H9 (cell line): ENCODE measurements at regions not wholly inside any gene's neighbourhood (a gene's known extent, or its start where the extent isn't known, plus 50 kb on each side); places are given as distances from the start of the nearest gene placed in this dataset.

Experiments
- DNase-seq: peaks from one replicate; pipeline ENCODE4 v3.0.0-alpha.2; 2017
- H2AFZ ChIP-seq: one replicate; pipeline ENCODE4 v1.6.1; 2013; ENCODE audit warnings: mild to moderate bottlenecking, low read length, control low read depth, moderate library complexity
- H2AK5ac ChIP-seq: 2 replicates; pipeline ENCODE4 v1.6.1; 2013; ENCODE audit warnings: low read length, control low read depth, mixed read lengths; ENCODE audit not compliant: insufficient read length
- H2BK120ac ChIP-seq: one replicate; pipeline ENCODE4 v1.6.1; 2013; ENCODE audit warnings: low read depth, mild to moderate bottlenecking, low read length, control low read depth, inconsistent platforms; ENCODE audit not compliant: poor library complexity, severe bottlenecking
- H2BK12ac ChIP-seq: 2 replicates; pipeline ENCODE4 v1.6.1; 2013; ENCODE audit warnings: low read length, control low read depth, mixed read lengths, low read depth; ENCODE audit not compliant: insufficient read length
- H2BK15ac ChIP-seq: 2 replicates; pipeline ENCODE4 v1.6.1; 2013; ENCODE audit warnings: low read depth, low read length, control low read depth
- H2BK20ac ChIP-seq: one replicate; pipeline ENCODE4 v1.6.1; 2013; ENCODE audit warnings: low read depth, mild to moderate bottlenecking, low read length, control low read depth, inconsistent platforms; ENCODE audit not compliant: poor library complexity, severe bottlenecking
- H2BK5ac ChIP-seq: 2 replicates; pipeline ENCODE4 v1.6.1; 2013; ENCODE audit warnings: low read length, control low read depth, mixed read lengths; ENCODE audit not compliant: insufficient read length
- H3K14ac ChIP-seq: 2 replicates; pipeline ENCODE4 v1.6.1; 2013; ENCODE audit warnings: low read length, control low read depth; ENCODE audit not compliant: insufficient read depth
- H3K18ac ChIP-seq: 2 replicates; pipeline ENCODE4 v1.6.1; 2013; ENCODE audit warnings: low read depth, mild to moderate bottlenecking, mixed read lengths, low read length, control low read depth; ENCODE audit not compliant: insufficient read length
- H3K23ac ChIP-seq: 2 replicates; pipeline ENCODE4 v1.6.1; 2013; ENCODE audit warnings: low read length, control low read depth, mixed read lengths, low read depth; ENCODE audit not compliant: insufficient read length
- H3K23me2 ChIP-seq: 2 replicates; pipeline ENCODE4 v1.6.1; 2013; ENCODE audit warnings: low read depth, mild to moderate bottlenecking, mixed read lengths, low read length, control low read depth; ENCODE audit not compliant: insufficient read length, poor library complexity, severe bottlenecking
- H3K27ac ChIP-seq: 2 replicates; pipeline ENCODE4 v1.5.1; 2013; ENCODE audit warnings: low read length, control low read depth, mixed read lengths, low read depth; ENCODE audit not compliant: insufficient read length
- H3K27me3 ChIP-seq: 2 replicates; pipeline ENCODE4 v1.6.1; 2013; ENCODE audit warnings: low read length, control low read depth, inconsistent platforms; ENCODE audit not compliant: insufficient read depth
- H3K4ac ChIP-seq: 2 replicates; pipeline ENCODE4 v1.6.1; 2013; ENCODE audit warnings: low read depth, mild to moderate bottlenecking, control low read depth, inconsistent platforms, low read length, moderate library complexity
- H3K4me1 ChIP-seq: 2 replicates; pipeline ENCODE4 v1.6.1; 2013; ENCODE audit warnings: low read length, control low read depth, inconsistent platforms; ENCODE audit not compliant: insufficient read depth
- H3K4me2 ChIP-seq: 2 replicates; pipeline ENCODE4 v1.6.1; 2013; ENCODE audit warnings: low read length, control low read depth, mixed read lengths; ENCODE audit not compliant: insufficient read length, insufficient read depth
- H3K56ac ChIP-seq: 2 replicates; pipeline ENCODE4 v1.6.1; 2013; ENCODE audit warnings: low read depth, mild to moderate bottlenecking, mixed read lengths, low read length, control low read depth; ENCODE audit not compliant: insufficient read length
- H3K79me1 ChIP-seq: 2 replicates; pipeline ENCODE4 v1.6.1; 2013; ENCODE audit warnings: low read depth, mild to moderate bottlenecking, moderate library complexity, low read length, control low read depth, inconsistent platforms; ENCODE audit not compliant: insufficient read depth, poor library complexity, severe bottlenecking
- H3K79me2 ChIP-seq: 2 replicates; pipeline ENCODE4 v1.6.1; 2013; ENCODE audit warnings: low read length, control low read depth, inconsistent platforms; ENCODE audit not compliant: insufficient read depth
- H3K9ac ChIP-seq: 2 replicates; pipeline ENCODE4 v1.6.1; 2013; ENCODE audit warnings: low read length, control low read depth, mixed read lengths; ENCODE audit not compliant: insufficient read length; ENCODE audit errors: extremely low read depth
- H3K9me3 ChIP-seq: one replicate; pipeline ENCODE4 v1.6.1; 2013; ENCODE audit warnings: low read depth, low read length, inconsistent platforms; ENCODE audit not compliant: control insufficient read depth
- H3T11ph ChIP-seq: one replicate; pipeline ENCODE4 v1.6.1; 2013; ENCODE audit warnings: mild to moderate bottlenecking, low read length, control low read depth, inconsistent platforms
- H4K20me1 ChIP-seq: one replicate; pipeline ENCODE4 v1.6.1; 2013; ENCODE audit not compliant: control insufficient read depth, insufficient read length, insufficient read depth
- H4K5ac ChIP-seq: 2 replicates; pipeline ENCODE4 v1.6.1; 2013; ENCODE audit warnings: low read depth, mild to moderate bottlenecking, mixed read lengths, low read length, control low read depth; ENCODE audit not compliant: insufficient read length
- H4K8ac ChIP-seq: replicated peaks from 2 replicates; pipeline ENCODE4 v1.6.1; 2013; ENCODE audit warnings: low read length, control low read depth, mixed read lengths, low read depth; ENCODE audit not compliant: insufficient read length
- H4K91ac ChIP-seq: 2 replicates; pipeline ENCODE4 v1.6.1; 2013; ENCODE audit warnings: low read depth, mild to moderate bottlenecking, moderate library complexity, mixed read lengths, low read length, control low read depth; ENCODE audit not compliant: insufficient read length
- H3K27ac Mint-ChIP-seq, 3 experiments: 2 replicates in 2 of 3; 3 replicates in 1 of 3; pipeline ENCODE4 v1.8.0; 2020 to 2021; ENCODE audit warnings: mixed read lengths in 3 of 3, mild to moderate bottlenecking in 1 of 3, moderate library complexity in 1 of 3
- H3K27me3 Mint-ChIP-seq: 2 replicates; pipeline ENCODE4 v1.8.0; 2021; ENCODE audit warnings: low read depth, mild to moderate bottlenecking, moderate library complexity, mixed read lengths
- H3K36me3 Mint-ChIP-seq, 3 experiments: 2 replicates in 2 of 3; 3 replicates in 1 of 3; pipeline ENCODE4 v1.8.0; 2020 to 2021; ENCODE audit warnings: low read depth in 3 of 3, mixed read lengths in 3 of 3; ENCODE audit not compliant: insufficient read depth in 1 of 3
- H3K4me1 Mint-ChIP-seq, 2 experiments: 2 replicates each; pipeline ENCODE4 v1.8.0; 2020; ENCODE audit warnings: mixed read lengths in 2 of 2
- H3K4me3 Mint-ChIP-seq, 2 experiments: 2 replicates in 1 of 2; 3 replicates in 1 of 2; pipeline ENCODE4 v1.8.0; 2020 to 2021; ENCODE audit warnings: mild to moderate bottlenecking in 2 of 2, mixed read lengths in 2 of 2, moderate library complexity in 1 of 2
- H3K9me3 Mint-ChIP-seq, 2 experiments: 2 replicates in 1 of 2; 3 replicates in 1 of 2; pipeline ENCODE4 v1.8.0; 2020; ENCODE audit warnings: mild to moderate bottlenecking in 2 of 2, mixed read lengths in 2 of 2, moderate library complexity in 1 of 2
- CTCF ChIP-seq: fragments of 200-600 bp; sonication (generic); conservative IDR thresholded peaks from 3 replicates; pipeline ENCODE4 v1.8.0; 2021; ENCODE audit warnings: antibody characterized with exemption, mild to moderate bottlenecking
- WGBS: extraction: QIAGEN DNeasy Blood & Tissue Kit; methylation state at CpG from one replicate; pipeline ENCODE4 v1.1.7; 2013; ENCODE audit warnings: missing lambda C conversion rate, low lambda C conversion rate, mixed read lengths; ENCODE audit not compliant: insufficient read length; ENCODE audit errors: extremely low coverage; 5-methylcytosine and 5-hydroxymethylcytosine counted together

DNA sequence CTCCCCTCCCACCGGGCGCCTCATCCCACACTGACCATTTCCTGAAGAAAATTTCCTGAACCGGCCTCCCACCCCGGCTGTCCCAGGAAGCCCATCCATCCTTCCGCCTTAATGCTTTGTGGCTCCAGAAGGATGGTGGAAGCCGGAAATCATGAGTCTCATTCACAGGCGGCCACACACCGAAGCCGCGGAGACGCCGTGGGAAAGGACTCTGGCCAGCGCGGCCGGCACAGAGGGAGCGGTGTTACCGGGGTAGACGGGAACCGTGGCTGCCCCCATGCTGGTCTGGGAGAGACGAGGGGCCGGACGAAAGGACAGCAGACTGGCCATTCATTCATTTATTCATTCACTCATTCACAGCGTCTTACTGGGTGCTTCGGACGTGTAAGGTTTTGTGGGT, 326.8 kb downstream of the SEC14L1 start:
- no peak overlapping the region for H3T11ph ChIP-seq
- H3K9ac ChIP-seq: no peak overlapping the region
- no peak for DNase-seq
- H3K4me1 Mint-ChIP-seq: peaks cover 65 to 73% of the 10 kb centered on the region in 2 experiments
- H3K27me3 Mint-ChIP-seq: no peaks in the 10 kb centered on the region
- WGBS: no CpG with 5 or more reads among the region's 25 CpGs
- no peak overlapping the region; the same call in 1 of the 2 replicates for H3K14ac ChIP-seq
- no peaks in the 10 kb centered on the region for H3K9me3 ChIP-seq
- no peaks in the 10 kb centered on the region for H3K27me3 ChIP-seq
- no peak overlapping the region for H3K27ac Mint-ChIP-seq
- H3K18ac ChIP-seq: no peak overlapping the region
- H4K20me1 ChIP-seq: no peaks in the 10 kb centered on the region
- no peak overlapping the region for H2BK5ac ChIP-seq
- no peak overlapping the region for H2AFZ ChIP-seq
- H3K27ac ChIP-seq: no peak overlapping the region
- TF ChIP-seq CTCF: no peak
- H2BK20ac ChIP-seq: no peak overlapping the region
- H4K91ac ChIP-seq: no peak overlapping the region
- peaks cover 19 to 41% (median 37%) of the 10 kb centered on the region in 3 experiments for H3K36me3 Mint-ChIP-seq
- no peak overlapping the region for H4K8ac ChIP-seq
- H3K56ac ChIP-seq: no peak overlapping the region
- H3K23me2 ChIP-seq: no peaks in the 10 kb centered on the region
- H4K5ac ChIP-seq: no peak overlapping the region
- H3K23ac ChIP-seq: no peak overlapping the region
- no peak overlapping the region for H2BK120ac ChIP-seq
- H2AK5ac ChIP-seq: no peak overlapping the region
- no peak overlapping the region for H2BK12ac ChIP-seq
- H3K79me1 ChIP-seq: peaks cover 4% of the 10 kb centered on the region
- no peak overlapping the region for H3K4me2 ChIP-seq
- H3K4ac ChIP-seq: no peak overlapping the region
- no peak overlapping the region; a peak in 1 of 5 replicates for H3K4me3 Mint-ChIP-seq
- H3K79me2 ChIP-seq: peaks cover 24% of the 10 kb centered on the region; the same call in 1 of the 2 replicates
- no peaks in the 10 kb centered on the region; a peak in 2 of 5 replicates for H3K9me3 Mint-ChIP-seq
- H2BK15ac ChIP-seq: no peak overlapping the region
- H3K4me1 ChIP-seq: peaks cover 19% of the 10 kb centered on the region
